ENCODE measurements at regions not wholly inside any gene's neighbourhood (a gene's known extent, or its start where the extent isn't known, plus 50 kb on each side); places are given as distances from the start of the nearest gene placed in this dataset.

GRCh38 chr7:26011039-26011696, 140.8 kb upstream of the NFE2L3 start:
- FAIRE-seq, result peak; percentile 68

GRCh38 chr7:26013551-26014083, 138.4 kb upstream of the NFE2L3 start:
- FAIRE-seq, result peak; percentile 77
- no peak for DNase-seq (ENCODE audit: extremely low spot score, insufficient read length, low read depth)

More at GRCh38 chr7:26011039-26011696, 140.8 kb upstream of the NFE2L3 start:
- DNase-seq (ENCODE audit: extremely low spot score, insufficient read length, low read depth), result no peak

- FAIRE-seq (no peak), DNase-seq (ENCODE audit: extremely low spot score, insufficient read length, low read depth) (no peak)
These were observed 129.0 kb upstream of the NFE2L3 start for GRCh38 chr7:26022982-26023381.

DNA sequence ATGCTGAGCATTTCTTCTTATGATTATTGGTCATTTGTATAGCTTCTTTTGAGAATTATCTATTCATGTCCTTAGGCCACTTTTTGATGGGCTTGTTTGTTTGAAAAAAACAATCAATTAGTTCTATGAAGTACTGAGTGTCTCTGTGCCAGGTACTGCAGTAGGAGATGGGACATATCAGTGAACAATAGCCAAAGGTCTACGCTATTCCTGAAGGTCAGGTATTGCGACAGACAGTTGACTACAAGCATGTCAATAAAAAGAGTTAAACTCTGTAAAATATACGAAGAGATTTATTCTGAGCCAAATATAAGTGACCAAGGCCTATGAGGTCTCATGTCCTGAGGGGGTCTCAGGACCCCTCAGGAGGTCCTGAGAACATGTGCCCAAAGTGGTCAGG, 122.1 kb upstream of the NFE2L3 start:
- no peak for FAIRE-seq
- no peak for DNase-seq (ENCODE audit: extremely low spot score, insufficient read length, low read depth)

- no peak for DNase-seq (ENCODE audit: extremely low spot score, insufficient read length, low read depth)
- FAIRE-seq, result no peak
These were observed 117.6 kb upstream of the NFE2L3 start for GRCh38 chr7:26034391-26034790.

- FAIRE-seq (no peak), DNase-seq (ENCODE audit: extremely low spot score, insufficient read length, low read depth) (no peak)
These were observed 116.4 kb upstream of the NFE2L3 start for GRCh38 chr7:26035552-26035951.

- FAIRE-seq (no peak), DNase-seq (ENCODE audit: extremely low spot score, insufficient read length, low read depth) (no peak)
These were observed 115.9 kb upstream of the NFE2L3 start for GRCh38 chr7:26036092-26036491.

- FAIRE-seq (no peak), DNase-seq (ENCODE audit: extremely low spot score, insufficient read length, low read depth) (no peak)
These were observed 113.6 kb upstream of the NFE2L3 start for GRCh38 chr7:26038201-26038990.

- DNase-seq (ENCODE audit: extremely low spot score, insufficient read length, low read depth), result no peak
These were observed 111.9 kb upstream of the NFE2L3 start for GRCh38 chr7:26040085-26040484.

DNA sequence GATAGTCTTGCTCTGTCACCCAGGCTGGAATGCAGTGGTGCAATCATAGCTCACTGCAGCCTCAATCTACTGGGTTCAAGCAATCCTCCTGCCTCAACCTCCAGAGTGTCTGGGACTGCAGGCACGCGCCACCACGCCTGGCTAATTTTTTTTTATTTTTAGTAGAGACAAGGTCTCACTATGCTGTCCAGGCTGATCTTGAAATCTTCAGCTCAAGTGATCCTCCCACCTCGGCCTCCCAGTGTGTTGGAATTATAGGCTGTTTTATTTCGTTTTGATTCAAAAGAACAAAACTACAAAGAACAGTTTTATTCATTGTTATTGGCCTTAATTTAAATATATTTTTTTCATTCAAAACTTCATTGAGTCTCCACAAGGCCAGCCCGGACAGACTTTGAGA, 109.8 kb upstream of the NFE2L3 start:
- no peak for FAIRE-seq
- DNase-seq (ENCODE audit: extremely low spot score, insufficient read length, low read depth), result no peak

More at GRCh38 chr7:26040085-26040484, 111.9 kb upstream of the NFE2L3 start:
- FAIRE-seq, result no peak

GRCh38 chr7:26043801-26044200, 108.2 kb upstream of the NFE2L3 start:
- DNase-seq (ENCODE audit: extremely low spot score, insufficient read length, low read depth), result no peak
- FAIRE-seq, result no peak

- no peak for DNase-seq (ENCODE audit: extremely low spot score, insufficient read length, low read depth)
- FAIRE-seq, result no peak
These were observed 107.7 kb upstream of the NFE2L3 start for GRCh38 chr7:26044320-26044719.

GRCh38 chr7:26046150-26046549, 105.8 kb upstream of the NFE2L3 start:
- FAIRE-seq (no peak), DNase-seq (ENCODE audit: extremely low spot score, insufficient read length, low read depth) (no peak)

GRCh38 chr7:26046878-26047277, 105.1 kb upstream of the NFE2L3 start:
- DNase-seq (ENCODE audit: extremely low spot score, insufficient read length, low read depth) (no peak), FAIRE-seq (no peak)

GRCh38 chr7:26048663-26049062, 103.3 kb upstream of the NFE2L3 start:
- no peak for DNase-seq (ENCODE audit: extremely low spot score, insufficient read length, low read depth)
- FAIRE-seq, result no peak

DNA sequence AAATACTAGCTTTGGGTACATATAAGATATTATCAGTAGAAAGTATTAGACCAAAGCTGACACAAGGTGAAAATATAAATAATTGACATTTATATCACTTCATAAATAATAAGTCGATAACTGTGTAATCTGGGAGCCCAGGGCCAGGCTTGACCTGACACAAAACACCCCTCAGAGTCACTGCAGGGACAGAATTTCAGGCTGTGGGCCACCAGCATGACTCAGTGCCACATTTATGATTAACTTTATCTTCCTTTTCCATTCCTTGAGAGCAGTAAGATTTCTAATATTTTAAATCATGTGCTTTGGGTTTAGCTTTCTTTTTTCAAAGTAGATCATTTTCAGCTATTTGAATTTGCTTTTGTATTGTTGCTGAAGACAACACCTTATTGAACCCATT, 102.9 kb upstream of the NFE2L3 start:
- FAIRE-seq (no peak), DNase-seq (ENCODE audit: extremely low spot score, insufficient read length, low read depth) (no peak)

DNA sequence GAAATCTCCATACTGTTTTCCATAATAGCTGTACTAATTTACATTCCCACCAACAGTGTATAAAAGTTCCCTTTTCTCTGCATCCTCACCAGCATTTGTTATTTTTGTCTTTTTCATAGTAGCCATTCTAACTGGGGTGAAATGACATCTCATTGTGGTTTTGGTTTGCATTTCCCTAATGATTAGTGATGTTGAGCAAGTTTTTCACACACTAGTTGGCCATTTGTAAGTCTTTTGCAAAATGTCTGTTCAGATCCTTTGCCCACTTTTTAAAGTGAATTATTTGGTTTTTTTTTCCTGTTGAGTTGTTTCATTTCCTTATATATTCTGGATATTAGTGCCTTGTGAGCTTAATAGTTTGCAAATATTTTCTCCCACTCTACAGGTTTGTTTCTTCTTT, 101.0 kb upstream of the NFE2L3 start:
- DNase-seq (ENCODE audit: extremely low spot score, insufficient read length, low read depth) (no peak), FAIRE-seq (peak; percentile 50)

- FAIRE-seq, result no peak
- DNase-seq (ENCODE audit: extremely low spot score, insufficient read length, low read depth), result no peak
These were observed 99.3 kb upstream of the NFE2L3 start for GRCh38 chr7:26052706-26053105.

DNA sequence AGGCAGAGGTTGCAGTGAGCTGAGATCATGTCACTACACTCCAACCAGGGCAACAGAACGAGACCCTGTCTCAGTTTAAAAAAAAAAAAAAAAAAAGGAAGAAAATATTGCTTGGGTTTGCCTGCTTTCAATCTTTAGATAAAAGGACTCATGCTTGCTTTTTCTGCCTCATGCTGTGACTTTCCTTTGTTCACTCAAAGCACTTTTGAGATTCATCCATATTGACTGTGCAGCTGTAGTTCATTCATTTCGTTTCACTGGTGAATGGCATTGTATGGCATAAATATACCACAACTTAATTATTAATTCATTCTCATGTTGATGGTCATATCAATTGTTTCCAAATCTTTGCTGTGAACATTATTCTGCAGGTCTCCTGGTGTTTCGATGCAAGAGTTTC, 97.6 kb upstream of the NFE2L3 start:
- FAIRE-seq, result no peak

GRCh38 chr7:26055241-26055640, 96.8 kb upstream of the NFE2L3 start:
- DNase-seq (ENCODE audit: extremely low spot score, insufficient read length, low read depth) (no peak), FAIRE-seq (no peak)

More for the DNA sequence above, 97.6 kb upstream of the NFE2L3 start:
- no peak for DNase-seq (ENCODE audit: extremely low spot score, insufficient read length, low read depth)
